ENCODE measurements at regions not wholly inside any gene's neighbourhood (a gene's known extent, or its start where the extent isn't known, plus 50 kb on each side); places are given as distances from the start of the nearest gene placed in this dataset.

DNA sequence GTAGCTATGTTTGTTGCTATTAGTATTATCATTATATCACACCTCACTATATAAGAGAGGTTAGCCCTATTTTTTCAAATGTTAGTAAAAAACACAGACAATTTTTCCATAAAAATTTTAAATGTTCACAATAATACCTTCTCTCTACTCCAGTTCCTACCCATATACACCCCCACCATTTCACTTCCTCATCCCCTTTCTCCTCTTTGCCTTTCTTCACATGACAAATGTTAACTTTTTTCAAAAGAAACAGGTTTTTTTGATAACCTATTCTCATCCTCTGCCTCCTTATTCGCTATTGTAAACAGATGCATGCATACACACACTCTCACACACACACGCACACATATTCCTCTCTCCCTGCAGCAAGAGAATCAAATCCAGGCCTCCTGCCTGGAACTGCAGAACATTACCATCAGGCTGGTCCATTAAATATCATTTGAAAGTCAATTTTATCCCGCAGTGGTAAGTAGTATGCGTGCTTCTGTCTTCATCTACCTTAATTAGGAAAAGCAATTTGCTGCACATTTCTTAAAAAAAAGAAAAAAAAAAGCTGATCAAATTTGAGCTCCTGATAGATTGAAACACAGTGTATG lies 55.5 kb downstream of the MID1IP1 start:
- TF ChIP-seq, protein P1, sequence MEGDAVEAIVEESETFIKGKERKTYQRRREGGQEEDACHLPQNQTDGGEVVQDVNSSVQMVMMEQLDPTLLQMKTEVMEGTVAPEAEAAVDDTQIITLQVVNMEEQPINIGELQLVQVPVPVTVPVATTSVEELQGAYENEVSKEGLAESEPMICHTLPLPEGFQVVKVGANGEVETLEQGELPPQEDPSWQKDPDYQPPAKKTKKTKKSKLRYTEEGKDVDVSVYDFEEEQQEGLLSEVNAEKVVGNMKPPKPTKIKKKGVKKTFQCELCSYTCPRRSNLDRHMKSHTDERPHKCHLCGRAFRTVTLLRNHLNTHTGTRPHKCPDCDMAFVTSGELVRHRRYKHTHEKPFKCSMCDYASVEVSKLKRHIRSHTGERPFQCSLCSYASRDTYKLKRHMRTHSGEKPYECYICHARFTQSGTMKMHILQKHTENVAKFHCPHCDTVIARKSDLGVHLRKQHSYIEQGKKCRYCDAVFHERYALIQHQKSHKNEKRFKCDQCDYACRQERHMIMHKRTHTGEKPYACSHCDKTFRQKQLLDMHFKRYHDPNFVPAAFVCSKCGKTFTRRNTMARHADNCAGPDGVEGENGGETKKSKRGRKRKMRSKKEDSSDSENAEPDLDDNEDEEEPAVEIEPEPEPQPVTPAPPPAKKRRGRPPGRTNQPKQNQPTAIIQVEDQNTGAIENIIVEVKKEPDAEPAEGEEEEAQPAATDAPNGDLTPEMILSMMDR (IDR thresholded peaks at IDR 0.05), result no peak
- no peak for TF ChIP-seq EP300 (IDR thresholded peaks at IDR 0.05)
- no peak for TF ChIP-seq POLR2A (IDR thresholded peaks at IDR 0.05)
